GM19043 (cell line): ENCODE measurements at regions not wholly inside any gene's neighbourhood (a gene's known extent, or its start where the extent isn't known, plus 50 kb on each side); places are given as distances from the start of the nearest gene placed in this dataset.

ENCODE experiments used
- ATAC-seq: cut with Tn5 transposase; IDR thresholded peaks from one replicate; pipeline ENCODE4 v1.9.1; 2021; ENCODE audit warnings: low read depth; ENCODE audit not compliant: unreplicated experiment

DNA sequence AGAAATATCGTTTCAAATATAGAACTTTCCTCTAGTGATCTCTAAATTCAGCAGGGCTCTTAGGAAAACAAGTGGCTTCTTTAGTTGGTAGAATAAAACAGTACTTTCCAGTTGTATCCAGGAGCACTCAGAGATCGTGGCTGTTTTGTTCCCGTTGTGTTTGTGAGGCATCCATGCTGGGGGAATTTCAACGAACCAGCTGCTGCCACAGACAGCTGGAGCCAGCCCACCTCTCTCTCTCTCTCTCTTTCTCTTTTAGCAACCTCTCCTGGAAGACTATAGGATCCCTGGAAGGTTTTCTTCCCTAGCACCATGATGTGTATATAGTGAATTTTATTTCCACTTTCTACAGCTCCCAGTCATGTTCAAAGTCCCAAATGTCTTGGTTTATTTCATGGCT lies 1116.0 kb upstream of the SEMA6A start:
- no peak for ATAC-seq

DNA sequence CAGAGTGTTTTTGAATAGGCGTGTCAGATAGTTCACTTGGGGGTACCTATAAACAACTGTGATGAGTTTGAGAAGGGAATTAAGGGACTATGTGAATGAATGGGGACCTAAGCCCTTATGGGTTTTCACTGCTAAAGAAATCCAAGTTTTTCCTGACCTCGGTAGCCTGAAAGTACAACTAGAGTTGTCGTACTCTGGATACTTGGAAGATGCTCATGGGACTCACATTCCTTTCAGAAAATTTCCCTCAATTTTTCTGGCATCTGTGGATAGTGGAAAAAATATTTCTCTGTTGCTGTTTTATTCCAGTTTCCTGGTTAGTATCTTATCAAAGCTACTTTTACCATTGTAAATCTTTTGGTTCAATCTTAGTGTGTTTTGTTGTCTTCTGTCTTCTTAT lies 1112.3 kb upstream of the SEMA6A start:
- no peak for ATAC-seq

DNA sequence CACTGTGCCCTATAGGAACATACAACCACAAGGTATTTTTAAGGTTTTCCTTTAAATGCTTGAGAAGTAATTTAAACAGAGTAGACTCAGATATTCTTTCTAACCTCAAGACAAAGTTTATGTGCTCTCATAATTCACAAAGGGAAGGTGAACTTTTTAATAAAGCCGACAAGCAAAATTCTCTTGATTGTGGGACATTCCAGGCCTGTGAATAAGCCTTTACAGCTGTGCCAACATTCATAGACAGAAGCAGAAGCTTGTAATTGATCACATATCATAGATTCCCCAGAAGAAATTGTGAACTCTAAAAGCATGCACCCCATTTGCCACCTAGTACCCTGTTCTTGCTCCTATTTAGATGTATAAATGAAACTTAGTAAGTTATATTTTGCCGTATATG lies 1107.8 kb upstream of the SEMA6A start:
- no peak for ATAC-seq

DNA sequence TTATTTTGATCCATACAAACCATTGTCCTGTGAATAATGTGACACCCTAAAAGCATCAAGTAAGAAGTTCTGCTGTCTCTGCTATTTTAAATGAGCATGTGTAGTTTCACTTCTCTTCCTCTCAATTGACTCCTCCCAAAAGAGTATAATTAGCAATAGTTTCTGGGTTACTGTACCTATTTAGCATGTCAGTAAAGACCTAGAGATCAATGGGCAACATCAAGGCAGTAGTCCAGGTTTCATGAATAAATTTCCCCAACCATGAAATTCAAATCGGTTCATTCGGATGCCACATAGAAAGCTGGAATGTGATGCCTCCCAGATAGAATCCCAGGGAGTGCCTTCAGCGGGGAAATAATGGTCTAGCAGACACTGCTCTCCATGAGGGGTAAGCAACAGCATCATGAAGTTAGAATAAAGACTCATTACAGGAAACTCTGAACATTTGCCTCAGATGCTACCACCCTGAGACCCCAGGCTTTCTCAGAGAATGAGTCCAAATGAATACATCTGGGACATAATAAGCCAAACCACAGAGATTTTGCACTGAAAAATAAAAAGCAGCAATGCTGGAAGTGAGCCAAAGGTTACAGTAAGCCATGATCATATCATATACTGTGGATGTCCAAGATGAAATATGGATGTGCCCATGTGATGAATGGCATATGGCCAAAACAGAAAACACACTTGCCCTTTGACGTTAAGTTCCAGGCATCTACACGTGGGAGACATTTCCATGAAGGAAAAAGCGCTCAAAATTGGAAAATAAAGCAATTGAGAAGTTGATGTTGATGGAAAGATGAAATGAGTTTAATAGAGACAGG lies 1107.0 kb upstream of the SEMA6A start:
- ATAC-seq, result no peak

DNA sequence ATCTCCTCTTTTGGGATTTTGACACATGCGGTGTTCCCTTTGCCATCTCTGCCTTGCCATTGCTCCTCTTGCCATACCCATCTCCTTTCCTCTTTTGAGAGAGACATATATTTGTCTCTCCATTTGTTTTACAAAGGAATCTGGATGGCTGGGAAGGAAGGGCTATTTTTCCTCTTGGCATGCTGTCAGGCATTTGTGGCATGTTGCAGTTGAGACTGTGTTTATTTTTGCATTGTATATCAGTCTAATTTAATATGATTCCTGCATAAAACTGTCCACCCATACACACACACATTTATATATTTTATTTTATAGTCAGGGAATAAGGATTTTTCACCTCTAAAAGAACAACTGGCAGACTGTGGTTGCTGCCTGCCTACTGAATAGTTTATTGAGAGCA lies 1105.8 kb upstream of the SEMA6A start:
- no peak for ATAC-seq

DNA sequence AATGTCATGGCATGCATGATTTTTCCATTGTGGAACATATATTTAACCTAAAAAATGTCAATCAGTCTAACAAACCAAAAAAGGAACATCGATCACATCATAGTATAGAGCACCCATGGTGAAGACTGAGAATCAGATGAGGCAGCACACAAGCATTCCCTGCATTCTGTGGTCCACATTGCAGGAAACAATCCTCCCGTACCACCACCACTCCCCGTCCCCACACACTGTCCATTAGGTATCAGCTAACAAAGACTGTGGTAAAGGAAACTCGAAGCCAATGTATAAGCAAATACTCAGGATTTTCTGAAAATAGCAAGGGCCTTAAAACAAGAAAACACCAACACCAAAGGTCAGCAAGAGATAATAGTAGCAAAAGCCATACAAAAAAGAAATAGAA lies 1104.4 kb upstream of the SEMA6A start:
- no peak for ATAC-seq

DNA sequence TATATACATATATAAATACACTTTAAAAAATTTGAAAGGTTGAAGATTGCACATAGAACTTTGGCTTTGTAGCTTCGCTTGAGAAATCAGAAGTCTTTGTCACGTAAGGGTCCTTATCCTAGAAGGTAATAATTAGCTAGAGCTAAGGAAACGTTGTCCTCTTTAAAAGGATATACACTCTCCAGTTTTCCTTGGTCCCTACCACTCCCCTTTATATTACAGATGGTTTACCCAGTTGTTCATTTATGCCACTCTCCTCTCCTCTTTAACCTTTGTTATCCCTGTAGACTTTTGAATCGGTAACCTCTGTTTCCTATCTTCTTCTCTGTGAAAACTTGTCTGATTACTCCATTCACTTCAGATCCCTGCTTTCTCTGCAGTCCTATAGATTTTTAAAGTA lies 1101.0 kb upstream of the SEMA6A start:
- no peak for ATAC-seq

DNA sequence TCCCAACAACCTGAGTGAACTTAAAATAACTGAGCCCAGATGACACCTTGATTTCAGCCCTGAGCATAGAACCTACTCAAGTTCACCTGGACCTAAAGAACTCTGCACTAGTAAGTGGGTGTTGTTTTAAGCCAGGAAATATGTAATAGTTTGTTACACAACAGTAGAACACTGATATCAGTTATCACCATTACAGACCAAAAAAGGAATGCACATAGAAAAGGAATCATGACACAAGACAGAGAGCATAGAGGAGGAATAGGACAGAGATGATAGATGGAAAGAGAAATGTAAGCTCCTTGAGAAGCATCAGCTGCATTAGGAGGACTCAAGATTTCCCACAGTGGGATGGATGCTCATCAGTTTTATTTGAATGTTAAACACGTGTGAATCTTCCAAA lies 1096.9 kb upstream of the SEMA6A start:
- no peak for ATAC-seq

DNA sequence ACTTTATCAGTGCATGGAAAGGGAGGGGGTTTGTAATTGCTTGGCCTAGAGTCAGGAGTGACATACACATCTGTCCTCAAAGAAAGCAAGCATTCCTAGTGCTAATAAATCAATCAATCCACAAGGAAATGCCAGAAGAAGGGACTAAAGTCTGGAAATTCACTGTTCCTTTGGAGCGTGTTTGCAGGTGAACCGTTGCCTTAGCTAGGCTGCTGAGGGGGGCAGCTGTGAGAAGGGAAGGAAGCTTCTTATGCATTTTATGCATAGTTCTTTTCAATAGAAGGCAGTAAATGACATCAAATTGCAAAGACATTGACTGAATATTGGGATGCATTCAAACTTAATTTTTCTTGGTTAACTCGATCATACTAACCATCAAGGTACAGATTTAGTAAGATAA lies 1092.5 kb upstream of the SEMA6A start:
- ATAC-seq, result no peak

DNA sequence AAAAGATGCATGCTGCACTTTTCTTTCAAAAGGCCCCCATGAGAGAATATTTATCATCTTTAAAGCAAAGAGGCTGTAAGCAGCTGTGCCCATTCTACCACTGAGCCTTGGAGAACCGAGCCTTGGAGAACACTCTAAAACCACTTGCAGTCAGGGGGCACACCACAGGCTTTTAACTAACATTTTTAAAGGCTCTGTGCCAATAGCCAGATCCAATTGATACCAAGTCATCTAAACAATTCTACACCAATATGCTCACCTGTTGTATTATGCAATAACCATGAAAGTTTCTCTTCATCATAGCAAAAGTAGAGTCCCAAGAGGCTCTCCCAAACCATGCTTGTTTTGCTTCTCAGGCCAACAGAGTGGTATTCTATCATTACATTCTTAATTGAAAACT lies 1090.5 kb upstream of the SEMA6A start:
- ATAC-seq, result no peak

DNA sequence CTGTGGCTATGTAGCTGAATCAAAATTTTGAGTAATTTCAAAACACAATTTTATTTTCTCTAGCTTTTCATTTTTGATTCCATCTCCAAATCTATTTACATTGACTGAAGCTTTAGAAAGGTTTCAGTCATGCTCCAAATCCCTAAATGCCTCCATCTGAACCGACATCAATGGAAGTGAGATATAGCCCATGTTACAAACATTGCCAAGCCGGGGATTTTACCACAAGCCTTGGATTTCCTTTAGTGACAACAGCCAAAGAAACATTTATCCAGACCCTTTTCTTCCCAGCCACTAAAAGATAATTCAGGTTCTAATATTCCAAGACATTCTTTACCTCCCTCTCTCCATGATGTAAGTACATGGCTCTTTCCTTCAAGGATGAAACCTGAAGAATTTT lies 1087.7 kb upstream of the SEMA6A start:
- ATAC-seq, result no peak

DNA sequence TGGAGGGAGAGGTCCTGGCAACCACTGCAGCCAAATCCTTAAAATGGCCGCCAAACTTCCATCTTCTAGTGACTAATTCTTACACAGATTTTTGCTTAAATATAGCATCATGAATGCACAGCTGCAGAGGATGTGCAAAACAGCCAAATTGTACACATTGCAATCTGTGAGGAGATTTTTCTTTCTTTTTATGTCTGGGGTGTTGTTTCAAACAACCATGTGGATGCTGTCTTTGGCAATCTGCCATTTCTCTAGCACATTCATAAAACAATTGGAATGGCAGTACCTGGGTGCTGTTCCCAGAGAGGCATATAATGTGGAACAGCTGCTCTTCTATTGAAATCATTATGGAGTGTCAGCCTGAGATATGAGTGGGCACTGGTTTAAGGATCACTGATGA lies 1082.9 kb upstream of the SEMA6A start:
- no peak for ATAC-seq

DNA sequence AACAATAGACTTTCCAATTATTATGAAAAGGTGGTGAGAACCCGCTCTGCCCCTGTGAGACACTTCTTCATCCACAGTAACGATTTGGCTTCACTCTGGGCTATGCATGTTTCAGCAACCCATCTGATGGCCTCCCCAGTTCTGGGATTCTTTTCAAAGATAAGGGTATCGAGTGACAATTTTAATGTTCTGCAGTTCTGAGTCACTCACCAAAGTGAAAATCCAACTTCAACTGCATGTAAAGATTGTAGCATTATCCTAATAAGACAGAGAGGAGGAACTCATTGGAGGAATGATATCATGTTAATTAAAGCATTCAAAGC lies 1078.3 kb upstream of the SEMA6A start:
- ATAC-seq, result no peak

DNA sequence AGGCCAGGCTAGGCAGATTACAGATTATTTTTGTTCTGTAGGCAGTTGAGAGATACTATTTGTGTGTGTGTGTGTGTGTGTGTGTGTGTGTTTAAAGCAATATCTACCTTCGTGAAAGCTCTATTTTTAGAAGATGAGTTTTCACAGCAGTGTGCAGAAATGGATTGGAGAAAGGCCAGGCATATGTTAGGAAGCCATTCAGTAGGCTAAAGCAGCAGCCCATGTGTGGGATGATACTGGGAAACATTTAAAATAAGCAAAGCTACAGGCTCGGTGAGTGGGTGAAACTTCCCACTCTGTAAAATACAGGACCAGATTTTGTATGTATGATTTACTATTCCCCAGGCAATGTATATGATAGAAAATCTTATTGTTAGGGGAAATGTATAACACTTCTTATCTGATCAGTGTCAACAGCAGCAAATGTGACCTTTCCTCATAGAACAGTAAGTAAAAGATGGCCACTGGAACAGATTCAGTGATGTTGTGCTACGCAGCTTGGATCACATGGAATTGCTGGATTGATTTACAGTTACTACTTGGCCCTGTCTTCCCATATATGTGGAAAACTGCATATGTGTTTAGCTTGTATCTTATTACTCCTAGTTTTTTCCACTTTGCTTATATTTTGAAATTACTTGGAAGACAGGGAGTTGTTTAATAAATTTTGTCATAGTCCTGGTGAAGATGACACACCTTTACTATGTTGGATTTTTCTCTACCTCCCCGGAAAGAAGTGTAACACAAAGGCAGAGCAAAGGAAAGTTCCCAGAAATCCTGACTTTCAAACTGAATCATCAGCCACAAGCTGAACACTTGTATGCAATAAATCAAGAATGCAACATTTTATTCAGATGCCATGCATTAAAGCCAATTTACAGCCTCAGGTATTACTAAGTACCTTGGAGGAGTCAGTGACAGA lies 1077.7 kb upstream of the SEMA6A start:
- ATAC-seq, result no peak

DNA sequence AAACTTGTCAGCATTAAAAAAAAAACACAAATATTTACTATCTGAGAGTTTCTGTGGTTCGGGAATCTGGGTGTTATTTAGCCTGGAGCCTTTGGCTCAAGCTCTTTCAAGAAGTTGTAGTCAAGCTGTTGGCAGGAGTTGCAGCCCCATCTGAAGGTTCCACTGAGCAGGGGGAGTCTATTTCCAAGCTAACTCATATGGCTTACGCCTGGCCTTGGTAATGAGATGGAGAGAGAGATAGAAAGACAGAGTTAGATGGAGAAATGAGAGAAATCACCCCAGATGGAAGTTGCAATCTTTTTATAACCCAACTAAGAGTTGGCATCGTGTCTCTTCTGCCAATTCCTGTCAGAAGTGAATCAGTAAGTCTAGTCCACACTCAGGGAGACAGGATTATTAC lies 1075.2 kb upstream of the SEMA6A start:
- ATAC-seq, result no peak

DNA sequence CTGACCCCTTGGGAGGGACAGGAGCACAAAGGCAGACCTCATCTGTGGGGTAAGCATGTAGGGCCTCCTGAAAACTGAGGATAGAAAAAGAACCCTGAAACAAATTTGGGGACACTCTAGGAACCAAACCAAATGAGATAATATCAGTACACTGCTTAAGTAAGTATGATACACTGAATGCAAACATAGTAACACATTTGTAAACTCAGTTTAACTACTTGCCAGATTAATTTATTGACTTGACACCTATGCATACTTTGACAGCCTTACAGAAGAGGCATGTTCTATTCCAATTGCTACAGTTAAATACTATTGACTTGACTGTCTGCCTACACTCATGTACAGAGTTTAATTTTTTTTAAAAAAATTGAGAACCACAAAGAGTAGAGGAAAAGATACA lies 1070.8 kb upstream of the SEMA6A start:
- no peak for ATAC-seq

DNA sequence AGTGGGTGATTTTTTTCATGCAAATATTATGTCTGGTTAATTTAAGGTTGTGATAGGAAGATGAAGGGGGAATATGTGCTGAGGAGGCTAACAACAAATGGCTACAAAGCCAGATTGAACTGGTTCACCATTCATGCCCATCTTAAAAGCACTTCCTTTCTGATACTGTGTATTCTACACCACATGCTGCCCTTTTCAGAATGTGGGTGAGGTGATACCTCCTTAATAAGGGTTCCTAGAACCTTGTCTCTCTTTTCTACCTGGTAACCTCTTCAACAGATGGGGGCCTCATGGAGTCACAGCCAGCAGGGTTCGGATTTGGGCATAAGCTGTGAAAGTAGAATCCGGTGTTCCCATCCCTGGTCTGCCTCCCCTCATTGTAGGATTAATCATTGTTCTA lies 1064.0 kb upstream of the SEMA6A start:
- no peak for ATAC-seq

DNA sequence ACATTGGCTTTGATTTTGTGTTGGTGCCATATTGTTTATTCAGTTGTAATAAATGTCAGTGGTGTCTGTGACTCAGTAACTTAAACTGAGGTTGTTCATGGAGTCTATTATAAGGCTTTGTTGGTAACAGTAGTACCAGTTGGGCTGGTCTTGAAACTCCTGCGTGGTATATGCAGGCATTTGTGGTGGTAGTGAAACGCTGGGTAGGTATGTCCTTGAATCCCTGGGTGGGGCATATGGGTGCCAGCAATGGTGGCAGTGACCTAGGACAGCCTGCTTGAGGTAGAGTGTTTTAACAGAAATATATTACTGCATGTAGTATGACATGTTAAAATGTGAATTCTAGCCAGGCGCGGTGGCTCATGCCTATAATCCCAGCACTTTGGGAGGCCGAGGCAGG lies 1058.5 kb upstream of the SEMA6A start:
- ATAC-seq, result no peak

DNA sequence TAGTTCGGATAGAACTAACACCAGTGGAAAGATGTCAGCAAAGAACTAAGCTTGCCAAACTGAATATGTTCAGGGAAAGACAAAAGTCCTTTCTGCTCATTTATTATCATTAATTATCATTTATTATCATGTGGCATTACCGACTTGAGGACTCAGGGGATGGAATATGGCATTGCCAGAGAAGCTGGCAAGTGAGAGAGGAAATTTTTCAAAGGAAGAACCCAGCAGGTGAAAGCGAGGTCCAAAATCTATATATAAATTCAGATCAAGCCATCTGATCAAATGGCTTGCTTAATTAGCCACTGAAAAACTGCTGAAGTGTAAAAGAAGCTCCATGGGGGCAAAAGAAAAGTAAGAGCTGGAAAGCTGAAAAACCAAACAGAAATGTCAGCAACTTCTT lies 1049.6 kb upstream of the SEMA6A start:
- ATAC-seq, result no peak

DNA sequence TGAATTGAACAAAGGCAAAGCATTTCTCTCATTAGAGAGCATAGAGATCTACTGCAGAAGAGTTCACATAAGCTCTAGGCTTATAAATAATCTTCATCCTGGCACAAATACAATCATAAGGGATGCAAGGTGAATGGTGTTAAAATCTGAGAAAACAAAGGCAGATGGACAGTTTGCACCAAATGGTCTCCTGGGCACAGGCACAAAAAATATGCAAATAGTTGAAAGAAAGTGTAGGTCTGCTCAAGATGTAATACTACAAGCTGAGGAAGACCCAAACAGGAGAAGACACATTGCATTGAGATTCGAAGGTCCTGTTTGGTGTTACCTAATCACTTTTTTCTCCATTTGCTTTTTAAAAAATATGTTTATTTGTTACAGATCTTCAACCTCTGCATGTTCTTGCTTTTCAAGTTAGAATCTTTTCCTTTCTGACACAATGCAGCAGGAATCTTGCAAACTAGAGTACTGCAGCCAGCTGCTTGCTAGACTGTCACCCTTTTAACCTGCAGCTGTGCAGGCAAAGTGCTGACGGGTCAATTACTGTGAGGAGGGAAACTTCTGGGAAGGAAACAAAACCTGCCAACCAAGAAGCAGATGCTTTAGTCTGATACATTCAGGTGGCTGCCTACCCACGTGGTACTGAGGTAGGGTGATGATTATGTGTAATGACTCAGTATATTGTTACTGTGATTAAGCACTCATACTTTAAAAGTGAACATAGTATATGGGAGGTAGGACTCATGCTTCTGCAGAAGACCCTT lies 1048.6 kb upstream of the SEMA6A start:
- ATAC-seq, result no peak

DNA sequence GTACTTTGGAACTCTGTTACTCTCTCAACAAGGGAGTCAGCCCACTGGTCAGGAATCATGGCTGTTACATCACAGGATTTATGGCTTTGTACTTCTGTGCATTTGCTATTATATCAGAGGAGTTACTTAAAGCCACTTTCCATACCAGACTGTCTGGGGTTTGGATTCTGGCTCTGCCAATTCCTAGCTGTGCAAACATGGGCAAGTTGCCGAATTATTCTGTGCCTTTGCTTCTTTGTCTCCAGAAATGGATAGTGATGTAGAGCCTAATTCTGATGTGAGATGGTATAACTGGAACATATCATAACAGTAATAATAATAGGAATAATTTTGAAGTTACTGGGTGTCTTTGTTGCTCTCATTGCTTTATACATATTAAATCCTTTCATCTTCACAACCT lies 1047.3 kb upstream of the SEMA6A start:
- no peak for ATAC-seq
